Stimulated activated CD8-positive, alpha-beta memory T cell treated with anti-CD3 and anti-CD28 coated beads, Interleukin-4, amount 100 ng/mL, for 24 hours (primary cell): ENCODE measurements at regions not wholly inside any gene's neighbourhood (a gene's known extent, or its start where the extent isn't known, plus 50 kb on each side); places are given as distances from the start of the nearest gene placed in this dataset.

ENCODE experiments used
- DNase-seq: peaks from one replicate; pipeline ENCODE4 v3.0.0-alpha.2; 2020; ENCODE audit warnings: low read depth

DNA sequence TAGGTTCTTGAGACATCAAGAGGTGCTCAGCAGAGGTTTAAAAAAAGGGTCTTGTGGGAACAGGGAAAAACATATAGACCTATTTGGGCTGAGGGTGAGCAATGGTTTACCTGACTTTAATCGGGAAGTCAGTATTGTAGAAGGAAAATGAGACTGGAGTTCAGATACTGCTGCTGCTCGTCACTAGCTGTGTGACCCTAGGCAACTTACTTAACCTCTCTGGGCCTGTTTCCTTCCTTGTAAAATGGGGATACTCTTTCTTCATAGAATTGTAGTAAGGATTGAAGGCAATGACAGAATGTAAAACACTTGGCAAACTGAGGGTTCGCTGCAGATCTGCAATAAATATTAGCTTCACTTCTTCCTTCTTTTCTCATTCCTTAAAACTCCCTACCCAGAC is 327.5 kb upstream of the PROK2 start:
- no peak for DNase-seq

GRCh38 chr3:72111265-72112205 is 326.6 kb upstream of the PROK2 start:
- DNase-seq = no peak

DNA sequence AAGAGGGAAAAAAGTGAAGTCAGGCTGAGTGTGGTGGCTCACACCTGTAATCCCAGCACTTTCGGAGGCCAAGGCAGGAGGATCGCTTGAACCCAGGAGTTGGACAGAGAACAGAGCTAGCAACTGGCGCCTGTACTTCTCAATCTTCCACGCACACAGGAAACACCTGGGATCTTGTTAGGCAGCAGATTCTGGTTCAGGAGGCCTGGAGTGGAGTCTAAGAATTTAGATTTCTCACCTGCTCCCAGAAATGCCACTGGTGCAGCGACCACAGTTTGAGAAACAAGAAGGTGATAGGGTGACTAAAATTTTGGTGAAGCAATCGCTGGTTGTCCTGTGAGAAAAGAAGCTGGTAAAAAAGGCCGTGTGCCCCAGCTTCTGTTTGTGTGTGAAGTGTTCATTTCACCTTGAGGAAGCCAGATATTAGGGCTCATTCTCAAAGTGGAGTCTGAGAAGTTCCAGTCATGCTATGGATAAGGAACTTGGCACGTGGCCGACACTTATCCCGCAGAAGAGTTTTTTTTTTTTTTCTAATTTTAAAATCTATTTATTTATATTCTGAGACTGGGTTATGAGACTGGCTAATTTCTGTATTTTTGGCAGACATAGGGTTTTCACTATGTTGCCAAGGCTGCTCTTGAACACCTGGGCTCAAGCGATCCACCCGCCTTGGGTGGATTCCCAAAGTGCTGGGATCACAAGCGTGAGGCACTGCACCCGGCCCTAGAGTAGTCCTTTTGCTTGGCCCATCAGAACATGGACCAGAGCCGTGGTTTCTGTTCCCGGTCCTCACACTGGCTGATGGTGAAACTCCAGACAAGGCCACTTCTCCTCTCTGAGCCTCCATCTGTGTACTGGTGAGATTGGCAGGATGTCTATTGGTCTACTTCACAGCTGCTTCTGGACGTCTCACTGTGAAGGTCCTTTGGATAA is 324.6 kb upstream of the PROK2 start:
- DNase-seq = no peak

GRCh38 chr3:72105306-72105705 is 320.4 kb upstream of the PROK2 start:
- no peak for DNase-seq

DNA sequence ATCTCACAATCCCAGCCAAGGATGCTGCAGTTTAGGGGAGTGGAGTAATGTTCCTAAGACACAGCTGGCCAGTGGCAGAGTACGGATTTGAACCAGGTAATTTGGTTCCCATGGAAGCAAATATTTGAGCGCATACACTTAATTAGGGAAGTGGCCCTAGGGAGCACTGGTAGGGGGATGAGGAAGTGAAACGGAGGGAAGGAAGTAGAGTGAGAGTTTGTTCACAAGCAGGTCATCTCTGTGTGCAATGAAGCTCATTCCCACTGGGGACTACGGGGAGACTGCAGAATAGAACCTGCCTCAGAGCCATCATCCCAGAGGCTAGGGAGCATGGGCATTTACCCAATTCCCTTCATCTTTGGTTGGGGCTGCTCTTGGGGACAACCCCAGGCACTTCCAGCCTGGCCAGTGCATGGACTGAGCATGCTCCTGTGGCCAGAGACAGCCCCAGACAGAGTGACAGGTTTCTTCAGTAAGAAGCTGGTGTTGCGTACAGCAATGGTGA is 317.2 kb upstream of the PROK2 start:
- no peak for DNase-seq

- DNase-seq = no peak
These were observed 316.5 kb upstream of the PROK2 start for GRCh38 chr3:72101494-72101893.

DNA sequence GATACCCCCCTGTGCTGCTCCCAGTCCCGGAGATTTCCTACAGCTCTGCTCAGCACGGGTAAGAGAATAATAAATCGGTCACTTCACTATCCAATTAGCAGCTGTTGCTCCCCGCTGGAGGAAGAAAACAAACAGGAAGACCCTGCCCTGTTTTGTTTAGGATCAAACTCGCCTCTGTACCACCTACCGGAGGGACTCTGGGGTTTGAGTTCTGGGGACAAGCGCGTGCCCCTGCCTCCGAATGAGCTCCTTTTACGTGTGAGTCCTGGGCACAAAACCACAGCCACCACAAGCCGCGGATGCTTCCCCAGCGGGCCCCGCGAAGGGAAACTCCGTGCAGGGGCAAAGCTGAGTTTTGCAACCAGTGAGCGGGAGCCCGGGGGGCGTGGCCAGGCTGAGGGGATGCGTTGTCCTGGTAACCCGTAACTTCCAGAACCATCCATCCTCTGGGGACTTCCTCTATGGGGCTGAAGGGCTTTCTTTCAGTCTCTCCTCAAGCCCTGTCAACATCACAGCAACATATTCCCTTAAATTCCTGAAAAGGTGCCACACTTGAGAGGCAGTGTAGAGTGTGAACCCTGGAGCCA is 315.7 kb upstream of the PROK2 start:
- DNase-seq = peak; percentile 80

GRCh38 chr3:72100080-72100511 is 315.1 kb upstream of the PROK2 start:
- DNase-seq = no peak

- no peak for DNase-seq
These were observed 314.6 kb upstream of the PROK2 start for GRCh38 chr3:72099326-72100079.

- no peak for DNase-seq
These were observed 312.1 kb upstream of the PROK2 start for GRCh38 chr3:72097053-72097452.

- no peak for DNase-seq
These were observed 310.6 kb upstream of the PROK2 start for GRCh38 chr3:72095521-72095920.

DNA sequence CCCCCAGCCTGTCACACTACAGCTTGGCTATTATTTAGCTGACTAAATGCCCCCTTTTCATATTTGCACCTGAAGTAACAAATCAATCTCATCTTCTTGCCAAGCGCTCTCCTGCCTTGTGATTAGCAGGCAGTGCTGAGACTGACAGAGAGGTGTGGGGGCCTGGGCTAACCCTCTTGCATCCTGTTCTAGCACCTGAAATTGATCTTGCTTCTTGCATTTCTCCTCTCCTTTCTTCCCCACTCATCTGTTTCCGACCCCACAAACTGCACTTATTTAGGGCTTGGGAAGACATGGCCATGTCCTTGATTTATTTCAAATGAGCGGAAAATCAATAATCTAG is 309.0 kb upstream of the PROK2 start:
- DNase-seq = no peak

DNA sequence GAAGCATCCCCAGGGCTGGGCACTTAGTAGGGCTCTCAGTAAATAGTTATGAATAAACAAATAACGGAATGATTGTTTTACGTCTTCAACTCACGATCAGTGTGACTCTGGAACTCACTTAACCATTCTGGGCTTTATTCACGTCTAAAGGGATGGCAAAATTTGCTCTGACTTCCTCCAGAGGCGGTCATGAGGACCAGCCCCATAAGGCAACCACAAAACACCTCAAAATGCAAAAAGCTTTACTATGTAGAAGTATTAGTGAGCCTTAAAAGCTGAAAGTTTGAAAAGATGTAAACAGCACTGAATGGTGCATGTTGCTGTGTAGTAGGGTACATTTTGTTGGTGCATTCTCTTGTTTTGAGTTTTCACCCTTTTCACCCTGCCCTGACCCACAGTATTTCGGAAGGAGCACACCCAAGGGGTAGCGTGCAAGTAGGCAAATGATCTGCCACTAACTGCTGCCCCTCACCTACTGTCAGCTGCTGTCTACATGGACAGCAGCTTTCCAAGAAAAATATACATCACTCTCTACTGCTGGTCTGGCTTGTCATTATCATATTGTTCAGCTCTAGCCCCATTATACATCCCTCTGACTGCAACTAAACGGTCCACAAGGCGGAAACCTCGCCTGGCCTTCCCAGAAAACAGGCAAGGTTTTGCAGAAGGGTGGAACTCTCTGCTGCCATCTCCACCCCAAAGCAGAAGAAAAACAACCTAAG is 308.5 kb upstream of the PROK2 start:
- no peak for DNase-seq

DNA sequence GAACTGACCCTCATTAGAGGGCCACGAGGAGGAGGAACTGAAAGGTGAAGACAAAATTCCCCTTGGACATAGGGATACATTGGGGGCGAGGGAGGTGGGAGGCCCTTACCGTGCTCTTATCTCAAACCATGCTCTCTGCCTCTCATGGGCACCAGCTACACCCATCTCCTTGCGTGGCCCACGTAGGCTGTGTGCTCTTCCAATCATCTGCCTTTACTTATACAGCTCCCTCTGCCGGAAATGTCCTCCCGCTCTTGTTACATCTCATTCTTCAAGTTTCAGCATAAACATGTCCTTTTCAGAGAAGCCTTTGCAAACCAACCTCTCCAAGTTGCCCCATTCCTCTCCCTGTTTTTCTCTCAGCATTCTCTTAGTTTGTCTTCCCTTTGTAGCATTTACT is 307.8 kb upstream of the PROK2 start:
- no peak for DNase-seq

GRCh38 chr3:72088486-72089025 is 303.6 kb upstream of the PROK2 start:
- no peak for DNase-seq

DNA sequence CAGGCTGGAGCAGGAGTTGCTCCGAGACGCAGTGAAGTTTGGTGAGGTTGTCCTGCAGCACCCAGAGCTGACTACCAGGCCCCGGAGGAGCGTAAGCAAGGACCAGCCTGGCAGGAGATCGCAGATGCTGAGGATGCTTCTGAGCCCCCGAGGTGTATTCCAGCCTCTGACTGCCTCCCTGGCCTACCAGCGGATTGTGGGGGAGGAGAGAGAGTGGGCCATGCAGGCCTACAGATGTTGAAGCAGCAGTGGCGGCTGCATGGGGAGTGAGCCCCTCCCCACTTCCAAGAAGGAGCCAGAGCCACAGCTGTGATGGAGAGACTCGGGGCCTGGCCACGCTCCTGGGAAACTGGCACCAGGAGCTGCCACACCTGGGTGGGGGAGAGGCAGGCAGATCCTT is 302.5 kb upstream of the PROK2 start:
- DNase-seq = no peak

GRCh38 chr3:72086743-72087087 is 301.8 kb upstream of the PROK2 start:
- no peak for DNase-seq

- no peak for DNase-seq
These were observed 301.2 kb upstream of the PROK2 start for GRCh38 chr3:72086042-72086742.

GRCh38 chr3:72085036-72085435 is 300.1 kb upstream of the PROK2 start:
- DNase-seq = no peak

DNA sequence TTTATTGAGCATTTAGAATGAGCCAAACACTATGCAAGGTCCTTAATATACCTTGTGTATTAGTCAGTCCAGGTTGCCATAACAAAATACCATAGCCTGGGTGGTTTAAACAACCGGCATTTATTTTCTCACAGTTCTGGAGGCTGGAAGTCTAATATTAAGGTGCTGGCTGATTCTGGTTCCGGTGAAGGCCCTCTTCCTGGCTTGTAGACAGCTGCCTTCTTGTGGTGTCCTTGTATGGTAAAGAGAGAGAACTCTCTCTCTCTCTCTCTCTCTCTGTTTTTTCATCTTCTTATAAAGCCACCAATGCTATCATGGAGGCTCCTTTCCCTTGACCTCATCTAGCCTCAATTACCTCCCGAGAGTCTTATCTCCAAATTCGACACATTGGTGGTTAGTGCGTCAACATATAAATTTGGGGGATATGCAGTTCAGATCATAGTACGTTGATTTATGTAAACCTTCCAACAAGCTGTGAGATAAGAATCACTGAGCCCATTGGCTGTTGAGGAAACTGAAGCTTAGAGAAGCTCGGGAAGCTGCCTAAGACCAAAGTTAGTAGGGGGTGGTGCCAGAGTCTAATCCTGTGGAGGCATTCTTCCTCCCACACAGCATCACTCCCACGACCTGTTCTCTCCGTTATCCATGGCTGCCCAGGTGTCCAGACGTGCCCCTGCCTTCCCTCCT is 298.0 kb upstream of the PROK2 start:
- no peak for DNase-seq
